Upper lobe of right lung (tissue), 1 donor: ENCODE measurements at regions not wholly inside any gene's neighbourhood (a gene's known extent, or its start where the extent isn't known, plus 50 kb on each side); places are given as distances from the start of the nearest gene placed in this dataset.

ENCODE experiments used
- ATAC-seq: fragments of 200-7000 bp; cut with Tn5 transposase; one replicate; pipeline ENCODE4 v1.9.1; 2020; ENCODE audit warnings: mild to moderate bottlenecking, moderate library complexity
- DNase-seq: peaks from one replicate; pipeline ENCODE4 v3.0.0-alpha.2; 2020
- H3K27ac ChIP-seq: fragments of 200-600 bp; one replicate; pipeline ENCODE4 v1.8.0; 2022
- H3K27me3 ChIP-seq: fragments of 200-600 bp; one replicate; pipeline ENCODE4 v1.8.0; 2022; ENCODE audit warnings: mild to moderate bottlenecking
- H3K36me3 ChIP-seq: fragments of 200-600 bp; one replicate; pipeline ENCODE4 v1.8.0; 2022
- H3K4me1 ChIP-seq: fragments of 200-600 bp; one replicate; pipeline ENCODE4 v1.8.0; 2022
- H3K4me3 ChIP-seq: fragments of 200-600 bp; one replicate; pipeline ENCODE4 v1.8.0; 2022; ENCODE audit warnings: mild to moderate bottlenecking
- H3K9me3 ChIP-seq: fragments of 200-600 bp; one replicate; pipeline ENCODE4 v1.8.0; 2022
- CTCF ChIP-seq: fragments of 200-600 bp; IDR thresholded peaks from one replicate; pipeline ENCODE4 v1.8.0; 2022; ENCODE audit warnings: antibody characterized with exemption
- intact Hi-C: fragments of 100-400 bp; cut with DNase I; formaldehyde crosslinking; loops from one replicate; pipeline ENCODE4 v1.11.0; 2022
- donor health status: DM: no; HTN: yes; CAD: no; lungs with severe emphysema.

- Histone ChIP-seq H3K4me3 (no peak overlapping the region), H3K27ac (no peak overlapping the region), H3K9me3 (no peaks in the 10 kb centered on the region), H3K4me1 (no peaks in the 10 kb centered on the region), H3K36me3 (no peaks in the 10 kb centered on the region), H3K27me3 (no peaks in the 10 kb centered on the region)
- ATAC-seq (no peak), DNase-seq (no peak)
- TF ChIP-seq CTCF = no peak
- intact Hi-C loops = no loop called here
Measured at GRCh38 chr6:140475086-140475485, 1100.6 kb upstream of the CITED2 start.

- Histone ChIP-seq H3K27me3 (no peaks in the 10 kb centered on the region), H3K36me3 (no peaks in the 10 kb centered on the region), H3K4me1 (peaks cover 17% of the 10 kb centered on the region), H3K4me3 (no peak overlapping the region), H3K27ac (no peak overlapping the region), H3K9me3 (peaks cover 5% of the 10 kb centered on the region)
- intact Hi-C loops = no loop called here
- no peak for TF ChIP-seq CTCF
- ATAC-seq = no peak
- no peak for DNase-seq
Measured at GRCh38 chr6:140464720-140465119, 1090.3 kb upstream of the CITED2 start.

GRCh38 chr6:140463312-140463710 lies 1088.9 kb upstream of the CITED2 start:
- H3K4me3 ChIP-seq = no peak overlapping the region
- DNase-seq (no peak), ATAC-seq (no peak)
- H3K27ac ChIP-seq = peak overlapping the region; percentile 77
- no peaks in the 10 kb centered on the region for H3K27me3 ChIP-seq
- peaks cover 5% of the 10 kb centered on the region for H3K9me3 ChIP-seq
- TF ChIP-seq CTCF = no peak
- intact Hi-C loops = no loop called here
- H3K4me1 ChIP-seq = peaks cover 17% of the 10 kb centered on the region
- H3K36me3 ChIP-seq = no peaks in the 10 kb centered on the region

- DNase-seq (no peak), ATAC-seq (peak; percentile 73)
- H3K4me1 ChIP-seq = peaks cover 17% of the 10 kb centered on the region
- H3K27me3 ChIP-seq = no peaks in the 10 kb centered on the region
- H3K27ac ChIP-seq = peak overlapping the region; percentile 77
- no peaks in the 10 kb centered on the region for H3K9me3 ChIP-seq
- no peak for TF ChIP-seq CTCF
- intact Hi-C loops = no loop called here
- no peak overlapping the region for H3K4me3 ChIP-seq
- H3K36me3 ChIP-seq = no peaks in the 10 kb centered on the region
Measured at GRCh38 chr6:140462453-140463311, 1088.2 kb upstream of the CITED2 start.

GRCh38 chr6:140462076-140462452 lies 1087.6 kb upstream of the CITED2 start:
- no peak for DNase-seq
- intact Hi-C loops = no loop called here

More at GRCh38 chr6:140462076-140462452, 1087.6 kb upstream of the CITED2 start:
- ATAC-seq = no peak
- H3K27ac ChIP-seq = peak overlapping the region; percentile 77
- no peak overlapping the region for H3K4me3 ChIP-seq
- no peaks in the 10 kb centered on the region for H3K36me3 ChIP-seq
- no peaks in the 10 kb centered on the region for H3K27me3 ChIP-seq
- no peak for TF ChIP-seq CTCF
- H3K4me1 ChIP-seq = peaks cover 17% of the 10 kb centered on the region
- no peaks in the 10 kb centered on the region for H3K9me3 ChIP-seq
